ENCODE measurements at regions not wholly inside any gene's neighbourhood (a gene's known extent, or its start where the extent isn't known, plus 50 kb on each side); places are given as distances from the start of the nearest gene placed in this dataset.
"Not testable (repeated sequence)": the region's sequence is repeated elsewhere in the genome, so short reads cannot be mapped to it uniquely, and the experiment has no call there.

DNA sequence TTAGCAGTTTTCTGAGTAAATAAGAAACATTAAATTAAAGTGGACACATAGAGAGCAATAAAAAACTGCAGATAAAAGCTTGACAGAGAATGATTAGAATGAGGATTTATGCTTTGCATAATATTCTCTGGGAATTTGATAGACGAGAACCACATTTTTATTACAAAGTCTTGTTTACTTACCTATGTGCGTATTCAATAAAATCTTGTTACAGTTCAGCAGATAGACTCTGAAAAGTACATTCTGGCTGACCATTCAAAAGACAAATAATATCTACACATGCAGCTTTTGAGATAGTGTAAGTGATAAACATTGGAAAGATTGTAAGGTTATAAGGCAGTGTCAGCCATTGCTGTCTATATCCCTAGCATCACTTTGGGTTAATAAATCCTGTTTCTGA is 381.6 kb downstream of the NYAP2 start:
- no peak for DNase-seq

GRCh38 chr2:225779829-225780228 is 380.3 kb downstream of the NYAP2 start:
- no peak for DNase-seq

DNA sequence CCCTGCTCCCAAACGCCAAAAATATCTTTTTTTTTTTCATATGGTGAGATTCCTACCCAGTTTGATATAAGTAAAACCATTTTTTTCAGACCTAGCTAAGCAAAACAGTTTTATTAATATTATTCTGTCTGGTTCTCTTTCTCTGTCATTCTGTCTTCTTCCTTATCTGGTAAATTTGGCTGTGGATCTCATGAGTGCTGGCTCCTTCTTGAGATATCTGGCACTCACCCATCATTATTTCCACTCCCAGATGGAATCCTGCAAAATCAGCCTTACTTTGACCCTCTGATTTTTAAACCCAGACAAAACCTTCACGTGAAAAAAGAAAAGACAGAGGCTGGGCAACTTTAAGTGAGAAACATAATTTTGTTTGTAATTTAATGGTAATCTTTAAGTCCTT is 373.6 kb downstream of the NYAP2 start:
- no peak for DNase-seq

- DNase-seq = no peak
Observed at GRCh38 chr2:225771701-225772100, 372.2 kb downstream of the NYAP2 start.

DNA sequence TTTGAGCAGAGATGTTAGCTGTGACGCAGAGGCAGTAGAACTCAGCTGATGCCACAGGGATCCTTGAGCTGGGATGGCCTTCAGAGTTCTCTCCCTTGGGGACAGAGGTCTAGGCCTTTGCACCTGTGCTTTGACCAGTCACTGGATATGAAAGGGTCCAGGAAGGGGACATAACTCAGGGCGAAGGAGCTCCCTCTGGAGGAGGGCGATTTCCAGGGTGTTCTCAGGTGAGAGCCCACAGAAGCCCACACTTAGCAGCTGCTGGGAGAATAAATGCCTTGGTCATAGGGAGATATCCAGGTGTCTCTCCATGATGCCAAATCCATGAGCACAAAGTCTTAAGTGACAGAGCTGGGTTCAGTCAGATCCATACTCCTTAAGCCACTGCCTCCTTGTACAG is 369.2 kb downstream of the NYAP2 start:
- no peak for DNase-seq

DNA sequence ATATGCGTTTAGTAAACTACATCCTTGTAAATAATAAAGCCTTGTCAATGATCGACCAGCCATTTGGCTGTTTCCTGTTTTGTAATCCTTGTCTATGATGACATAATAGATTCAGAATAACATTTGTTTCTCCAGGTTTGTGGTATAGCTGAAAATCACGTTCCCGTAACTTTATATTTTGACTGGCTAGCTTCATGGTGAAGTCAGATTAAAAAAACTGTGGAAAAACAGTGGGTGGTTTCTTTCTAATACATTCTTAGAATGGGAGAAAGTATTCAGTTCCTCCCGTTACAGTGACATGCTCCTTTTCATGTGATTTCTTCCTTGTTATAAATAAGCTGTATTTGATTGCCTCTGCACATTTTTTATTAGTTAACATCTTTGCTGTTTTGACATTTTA is 366.9 kb downstream of the NYAP2 start:
- DNase-seq = no peak

GRCh38 chr2:225765820-225766219 is 366.3 kb downstream of the NYAP2 start:
- no peak for DNase-seq

DNA sequence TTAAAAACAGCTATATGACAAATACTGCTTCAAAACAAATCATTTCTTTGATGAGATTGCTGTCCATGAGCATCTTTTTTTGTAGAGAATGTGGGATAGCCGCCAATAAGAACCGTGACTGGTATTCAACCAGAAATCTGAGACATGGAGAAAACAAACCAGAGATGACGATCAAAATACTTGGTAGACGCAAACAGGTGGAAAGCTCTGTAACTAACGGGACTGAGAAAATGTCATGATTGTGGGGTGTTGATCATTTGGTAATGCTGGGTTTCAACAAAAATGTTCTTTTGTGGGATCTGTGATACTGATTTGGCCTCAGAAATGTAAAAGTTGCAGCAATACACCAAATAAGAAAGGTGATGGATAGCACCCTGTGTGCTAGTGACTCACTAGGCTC is 364.8 kb downstream of the NYAP2 start:
- DNase-seq = no peak

DNA sequence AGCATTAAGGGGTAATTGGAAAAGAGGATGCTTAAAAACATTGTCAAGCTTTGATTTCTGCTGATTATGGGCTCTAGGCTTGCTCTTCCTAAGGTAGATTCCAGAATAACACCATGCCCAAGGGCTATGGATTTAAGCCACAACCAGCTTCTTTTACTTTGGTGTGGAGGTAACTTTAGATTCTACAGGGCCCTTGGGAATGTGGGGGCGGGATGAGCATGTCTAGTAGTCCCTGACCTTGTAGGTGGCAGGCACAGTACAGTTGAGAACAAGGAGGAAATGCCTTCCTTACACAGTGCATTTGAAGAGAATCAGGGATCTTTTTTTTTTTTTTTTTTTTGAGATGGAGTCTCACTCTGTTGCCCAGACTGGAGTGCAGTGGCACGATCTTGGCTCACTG is 364.2 kb downstream of the NYAP2 start:
- DNase-seq = no peak

GRCh38 chr2:225761396-225761795 is 361.9 kb downstream of the NYAP2 start:
- no peak for DNase-seq

DNA sequence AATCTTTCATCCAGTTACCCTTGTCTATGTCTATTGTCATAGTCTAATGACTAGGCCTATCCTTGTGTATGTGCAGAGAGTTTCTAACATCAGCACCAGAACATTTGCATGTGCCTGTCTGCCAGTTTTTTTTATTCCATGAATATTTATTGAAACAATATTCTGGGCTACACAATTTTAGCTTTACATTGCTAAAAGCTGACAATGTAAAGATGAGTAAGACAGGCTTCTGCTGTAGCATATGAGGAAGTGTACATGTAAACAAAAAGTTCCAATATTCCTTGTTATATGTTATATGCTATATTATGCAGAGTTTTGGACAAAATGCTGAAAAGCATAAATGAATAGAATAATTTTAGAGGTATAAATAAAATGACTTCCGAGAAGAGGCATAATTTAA is 357.7 kb downstream of the NYAP2 start:
- no peak for DNase-seq

- DNase-seq = no peak
Observed at GRCh38 chr2:225756198-225756597, 356.7 kb downstream of the NYAP2 start.

DNA sequence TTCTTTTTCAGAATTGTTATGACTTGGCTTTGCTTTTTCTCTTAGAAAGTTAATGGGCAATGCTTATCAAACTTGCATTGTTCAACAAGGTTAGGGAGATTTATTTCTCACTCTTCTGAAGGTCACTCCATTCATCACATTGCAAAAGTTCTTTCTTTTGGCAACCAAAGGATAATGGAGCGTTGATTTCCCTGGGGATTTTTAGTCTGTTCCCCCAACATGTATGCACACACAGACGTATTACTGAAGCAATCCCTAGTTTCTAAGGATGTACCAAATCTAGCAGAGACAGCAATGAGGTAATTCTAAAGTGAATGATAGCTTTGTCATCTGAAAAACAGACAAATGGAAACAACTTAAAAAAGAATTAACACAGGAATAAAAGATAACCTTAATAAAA is 349.1 kb downstream of the NYAP2 start:
- DNase-seq = no peak

- not testable (repeated sequence) for DNase-seq
Observed at GRCh38 chr2:225743996-225744395, 344.5 kb downstream of the NYAP2 start.

DNA sequence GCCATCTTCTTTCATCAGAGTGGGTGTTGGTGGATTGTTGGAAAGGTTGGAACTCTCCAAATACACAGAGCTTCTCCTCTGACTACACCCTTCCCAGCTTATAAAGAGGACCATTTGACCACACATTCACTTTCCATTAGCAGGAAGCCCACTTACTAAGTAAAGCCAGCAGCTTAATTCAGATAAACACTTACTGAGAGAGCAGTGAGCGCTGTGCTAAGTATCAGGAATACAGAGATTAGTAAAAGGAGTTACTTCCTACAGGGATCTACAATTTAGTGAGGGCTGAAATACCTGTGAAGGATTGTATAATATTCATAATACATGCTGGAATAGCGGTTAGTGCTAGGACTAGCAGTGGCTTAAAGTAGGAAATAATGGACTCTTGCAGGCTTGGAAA is 343.0 kb downstream of the NYAP2 start:
- DNase-seq = no peak

- no peak for DNase-seq
Observed at GRCh38 chr2:225740086-225740485, 340.6 kb downstream of the NYAP2 start.

DNA sequence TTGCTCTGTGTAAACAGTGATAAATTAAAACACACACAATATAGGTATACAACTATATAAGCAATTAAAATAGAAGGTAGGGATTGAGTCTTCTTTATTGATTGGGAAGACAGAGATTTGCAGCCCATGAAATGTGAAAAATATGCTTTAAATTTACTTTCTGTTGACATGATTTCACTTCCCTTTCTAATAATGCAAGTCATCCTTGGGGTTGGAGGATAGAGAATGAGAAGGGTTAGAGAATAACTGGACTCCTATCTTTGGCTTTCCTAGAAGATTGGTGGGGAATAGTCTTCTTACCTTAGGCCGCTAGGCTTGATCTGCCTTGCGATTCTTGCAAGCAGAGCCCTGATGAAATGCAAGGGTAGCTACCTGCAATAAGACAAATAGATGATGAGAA is 339.8 kb downstream of the NYAP2 start:
- no peak for DNase-seq

- DNase-seq = no peak
Observed at GRCh38 chr2:225738735-225739134, 339.2 kb downstream of the NYAP2 start.

DNA sequence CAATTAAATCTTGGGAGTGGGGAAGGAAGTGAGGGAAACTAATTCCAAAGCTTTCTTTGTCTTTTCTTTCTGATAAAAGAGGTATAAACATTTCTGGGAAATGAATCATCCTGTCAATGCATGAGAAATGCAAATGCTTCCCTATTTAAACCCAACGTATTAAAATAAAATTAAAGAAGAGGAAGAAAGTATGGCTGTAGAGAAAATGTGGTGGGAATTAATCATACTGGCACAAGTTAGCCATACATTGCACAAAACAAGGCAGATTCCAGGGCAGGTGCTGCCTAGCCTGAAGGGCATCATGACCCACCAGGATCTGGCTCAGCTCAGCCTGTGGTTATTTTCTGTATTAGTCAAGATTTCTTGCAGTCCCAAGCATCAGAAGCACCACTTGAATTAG is 338.0 kb downstream of the NYAP2 start:
- no peak for DNase-seq

GRCh38 chr2:225735844-225736243 is 336.3 kb downstream of the NYAP2 start:
- DNase-seq = no peak

DNA sequence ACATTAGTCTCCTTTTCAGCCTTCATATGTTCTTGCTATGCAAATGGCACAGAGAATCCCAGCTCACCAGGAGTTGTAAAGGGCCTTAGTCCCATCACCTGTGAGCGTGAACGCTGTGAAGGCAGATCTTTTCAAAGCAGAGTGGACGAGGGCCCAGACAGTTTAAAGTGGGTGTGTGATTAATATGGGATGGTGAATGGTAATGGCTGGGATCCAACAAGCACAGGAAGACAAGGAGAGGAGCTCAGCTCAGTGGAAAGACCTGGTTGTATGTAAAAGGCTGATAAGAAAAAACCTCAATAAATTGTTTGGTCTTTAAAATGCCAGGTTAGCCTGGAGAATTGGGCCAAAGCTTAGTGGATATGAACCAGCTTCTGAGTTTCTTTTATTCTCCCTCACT is 326.2 kb downstream of the NYAP2 start:
- DNase-seq = peak; percentile 1

All from NCI-H1105 (cell line).